Gastroesophageal sphincter (tissue), 3 donors: ENCODE measurements at regions not wholly inside any gene's neighbourhood (a gene's known extent, or its start where the extent isn't known, plus 50 kb on each side); places are given as distances from the start of the nearest gene placed in this dataset.

Experiments
- CTCF ChIP-seq, 4 experiments: fragments of 200-600 bp in 2 of 4; fragments of 450-650 bp in 2 of 4; sonication (generic) in 1 of 4; IDR thresholded peaks; one replicate each; pipeline ENCODE4 v1.5.1; 2017 to 2019; ENCODE audit warnings: antibody characterized with exemption in 4 of 4, mild to moderate bottlenecking in 2 of 4, moderate library complexity in 2 of 4
- POLR2A ChIP-seq, 2 donors: fragments of 450-650 bp; IDR thresholded peaks; one replicate each; pipeline ENCODE4 v1.6.1; 2017; ENCODE audit warnings: antibody characterized with exemption in 2 of 2, mild to moderate bottlenecking in 2 of 2, moderate library complexity in 1 of 2
- POLR2AphosphoS5 ChIP-seq: sonication (generic); formaldehyde crosslinking; IDR thresholded peaks from one replicate; pipeline ENCODE4 v1.6.1; 2017; ENCODE audit warnings: antibody characterized with exemption

GRCh38 chr12:124224535-124225110 is 70.3 kb upstream of the RFLNA start:
- TF ChIP-seq CTCF (IDR thresholded peaks at IDR 0.05) (no peak), POLR2A (IDR thresholded peaks at IDR 0.05) (no peak), POLR2AphosphoS5 (no peak)
